Retinal pigment epithelial cell (primary cell): ENCODE measurements at regions not wholly inside any gene's neighbourhood (a gene's known extent, or its start where the extent isn't known, plus 50 kb on each side); places are given as distances from the start of the nearest gene placed in this dataset.

Source experiments
- DNase-seq: peaks from one replicate; pipeline ENCODE4 v3.0.0-alpha.2; 2010; ENCODE audit warnings: low read depth
- H3K4me3 ChIP-seq: 2 replicates; pipeline ENCODE4 v1.5.1; 2011; ENCODE audit warnings: mild to moderate bottlenecking, low read length, control low read depth, moderate library complexity
- TF ChIP-seq, protein P1 (sequence below): conservative IDR thresholded peaks from 2 replicates; pipeline ENCODE4 v1.5.1; 2011; ENCODE audit warnings: low read depth, low read length, control low read depth, inconsistent platforms

DNA sequence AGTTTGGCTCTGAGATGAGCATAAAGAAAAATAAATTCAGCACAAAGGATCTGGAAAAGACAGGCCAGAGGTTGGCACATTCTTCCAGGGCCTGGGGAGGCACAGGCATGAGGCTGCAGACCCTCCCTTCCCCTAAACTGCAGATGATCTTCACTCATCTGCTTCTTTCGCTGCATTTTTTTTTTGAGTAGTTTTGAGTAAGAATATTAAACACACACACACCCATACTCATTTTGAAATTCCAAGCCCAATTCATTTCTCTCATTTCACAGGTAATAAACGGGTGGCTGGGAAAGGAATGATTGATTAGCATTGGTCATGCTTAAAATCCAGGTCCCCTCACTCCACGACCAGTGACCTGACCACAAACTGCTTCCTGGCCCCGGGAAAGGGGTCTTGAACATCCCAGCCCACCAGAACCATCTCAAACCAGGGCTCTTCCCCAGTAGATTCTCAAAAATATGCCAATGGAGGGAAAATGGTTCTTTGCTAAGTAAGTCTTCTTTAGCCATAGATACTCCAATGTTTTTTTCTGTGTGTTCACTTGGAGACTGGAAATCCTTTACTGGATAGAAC lies 219.6 kb downstream of the ANAPC1 start:
- no peak for DNase-seq
- H3K4me3 ChIP-seq: no peak overlapping the region
- TF ChIP-seq, protein P1, sequence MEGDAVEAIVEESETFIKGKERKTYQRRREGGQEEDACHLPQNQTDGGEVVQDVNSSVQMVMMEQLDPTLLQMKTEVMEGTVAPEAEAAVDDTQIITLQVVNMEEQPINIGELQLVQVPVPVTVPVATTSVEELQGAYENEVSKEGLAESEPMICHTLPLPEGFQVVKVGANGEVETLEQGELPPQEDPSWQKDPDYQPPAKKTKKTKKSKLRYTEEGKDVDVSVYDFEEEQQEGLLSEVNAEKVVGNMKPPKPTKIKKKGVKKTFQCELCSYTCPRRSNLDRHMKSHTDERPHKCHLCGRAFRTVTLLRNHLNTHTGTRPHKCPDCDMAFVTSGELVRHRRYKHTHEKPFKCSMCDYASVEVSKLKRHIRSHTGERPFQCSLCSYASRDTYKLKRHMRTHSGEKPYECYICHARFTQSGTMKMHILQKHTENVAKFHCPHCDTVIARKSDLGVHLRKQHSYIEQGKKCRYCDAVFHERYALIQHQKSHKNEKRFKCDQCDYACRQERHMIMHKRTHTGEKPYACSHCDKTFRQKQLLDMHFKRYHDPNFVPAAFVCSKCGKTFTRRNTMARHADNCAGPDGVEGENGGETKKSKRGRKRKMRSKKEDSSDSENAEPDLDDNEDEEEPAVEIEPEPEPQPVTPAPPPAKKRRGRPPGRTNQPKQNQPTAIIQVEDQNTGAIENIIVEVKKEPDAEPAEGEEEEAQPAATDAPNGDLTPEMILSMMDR: no peak

DNA sequence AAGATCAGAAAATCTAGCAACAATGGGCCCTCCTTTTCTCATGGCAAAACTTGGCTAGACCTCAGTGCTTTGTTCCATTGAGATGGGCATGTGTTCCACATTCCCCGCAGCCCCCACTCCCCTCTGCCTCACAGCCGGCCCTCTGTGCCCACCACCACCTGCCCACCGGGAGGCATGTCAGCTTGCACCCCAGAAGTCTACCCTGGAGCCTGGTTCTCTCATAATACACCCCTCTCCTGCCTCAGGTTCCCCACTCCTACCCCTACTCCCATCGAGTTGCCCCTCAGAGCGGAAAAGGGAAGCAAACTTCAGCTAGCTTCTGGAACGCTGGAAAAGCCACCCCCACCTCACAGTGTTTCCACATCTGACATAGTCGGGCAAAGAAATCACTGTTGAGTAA lies 219.0 kb downstream of the ANAPC1 start:
- DNase-seq: no peak
- TF ChIP-seq, protein P1: no peak
- no peak overlapping the region for H3K4me3 ChIP-seq

DNA sequence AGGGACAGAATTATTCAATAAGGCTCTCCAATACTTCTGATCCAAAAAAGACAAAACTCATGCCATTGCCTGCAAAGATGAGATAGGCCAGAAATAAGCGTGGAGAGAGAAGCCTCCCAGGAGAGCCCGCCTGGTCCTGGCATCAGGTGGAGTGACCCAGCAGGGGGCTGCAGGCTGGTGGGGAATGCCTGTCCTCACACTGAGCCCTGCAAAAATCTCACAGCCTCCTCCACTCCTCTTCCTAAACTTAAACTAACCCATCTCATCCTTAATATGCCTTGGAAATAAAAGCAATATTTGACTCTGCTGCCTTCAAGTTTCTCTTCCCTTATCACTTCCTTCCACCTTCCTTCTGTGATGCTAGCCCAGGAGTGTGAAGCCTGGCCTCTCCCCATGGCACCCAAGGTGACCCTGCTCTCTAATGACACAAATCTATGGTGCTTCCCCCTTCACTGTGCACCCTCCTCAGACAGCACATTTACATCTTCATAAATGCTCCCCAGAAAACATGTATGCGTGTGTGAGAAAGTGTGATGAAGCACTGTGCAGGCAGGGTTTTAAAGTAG lies 218.4 kb downstream of the ANAPC1 start:
- TF ChIP-seq, protein P1: no peak
- no peak for DNase-seq
- H3K4me3 ChIP-seq: no peak overlapping the region

DNA sequence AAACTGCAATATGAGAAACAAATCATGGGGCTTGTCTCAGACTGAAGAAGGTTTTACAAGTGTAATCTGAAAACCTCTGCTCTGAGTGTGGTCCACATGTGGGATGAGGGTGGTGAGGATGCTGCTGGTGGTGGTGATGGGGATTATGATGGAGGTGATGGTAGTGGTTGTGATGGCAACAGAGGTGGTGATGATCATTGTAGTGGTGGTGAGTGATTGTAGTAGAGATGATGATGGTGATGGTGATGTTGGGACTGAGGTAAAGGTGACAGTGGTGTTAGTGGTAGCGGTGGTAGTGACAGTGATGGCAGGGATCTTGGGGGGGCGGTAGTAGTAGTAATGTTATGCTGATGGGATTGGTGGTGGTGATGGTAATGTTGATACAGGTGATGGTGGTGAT lies 217.8 kb downstream of the ANAPC1 start:
- H3K4me3 ChIP-seq: no peak overlapping the region
- TF ChIP-seq, protein P1: no peak
- DNase-seq: no peak

DNA sequence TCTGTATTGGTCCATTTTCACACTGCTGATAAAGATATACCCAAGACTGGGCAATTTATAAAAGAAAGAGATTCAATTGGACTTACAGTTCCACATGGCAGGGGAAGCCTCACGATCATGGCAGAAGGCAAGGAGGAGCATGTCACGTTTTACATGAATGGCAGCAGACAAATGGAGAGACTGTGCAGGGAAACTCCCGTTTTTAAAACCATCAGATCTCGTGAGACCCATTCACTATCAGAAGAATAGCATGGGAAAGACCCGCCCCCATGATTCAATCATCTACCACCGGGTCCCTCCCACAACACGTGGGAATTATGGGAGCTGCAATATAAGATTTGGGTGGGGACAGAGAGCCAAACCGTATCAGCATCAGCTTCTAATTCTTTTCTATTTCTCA lies 217.0 kb downstream of the ANAPC1 start:
- no peak for DNase-seq
- TF ChIP-seq, protein P1: no peak
- H3K4me3 ChIP-seq: no peak overlapping the region

DNA sequence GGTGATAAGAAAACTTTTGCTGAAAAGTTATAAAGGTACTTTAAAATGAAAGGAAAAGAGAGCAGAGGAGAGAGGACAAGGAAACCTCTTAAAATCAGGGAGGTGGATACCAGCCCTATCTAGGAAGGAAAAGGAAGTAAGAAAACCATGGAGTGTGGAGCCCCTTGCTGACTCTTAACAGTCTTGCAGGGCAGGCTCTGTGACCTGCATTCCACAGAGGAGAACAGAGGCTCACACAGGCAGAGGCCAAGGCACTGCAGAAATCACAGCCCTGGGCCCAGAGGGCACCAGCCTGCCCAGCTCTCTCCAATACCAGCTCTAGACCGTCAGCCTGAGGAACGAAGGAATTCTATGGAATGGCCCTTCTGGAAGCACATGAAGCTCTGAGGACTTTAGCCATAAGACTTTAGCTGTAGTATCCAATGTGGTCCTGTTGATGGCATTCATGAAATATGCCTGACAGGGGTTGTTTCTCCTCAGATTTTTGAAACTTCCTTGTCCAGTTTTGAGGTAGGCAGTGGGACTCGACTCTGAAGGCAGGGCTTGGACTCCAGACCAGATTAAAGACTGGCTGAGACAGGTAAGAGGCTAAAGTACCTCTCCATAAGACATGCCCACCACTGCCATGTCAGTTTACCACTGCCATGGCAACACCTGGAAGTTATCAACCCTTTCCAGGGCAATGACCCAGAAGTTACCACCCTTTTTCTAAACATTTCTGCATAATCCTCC lies 216.3 kb downstream of the ANAPC1 start:
- DNase-seq: peak; percentile 40
- TF ChIP-seq, protein P1: peak; percentile 57
- no peak overlapping the region for H3K4me3 ChIP-seq

DNA sequence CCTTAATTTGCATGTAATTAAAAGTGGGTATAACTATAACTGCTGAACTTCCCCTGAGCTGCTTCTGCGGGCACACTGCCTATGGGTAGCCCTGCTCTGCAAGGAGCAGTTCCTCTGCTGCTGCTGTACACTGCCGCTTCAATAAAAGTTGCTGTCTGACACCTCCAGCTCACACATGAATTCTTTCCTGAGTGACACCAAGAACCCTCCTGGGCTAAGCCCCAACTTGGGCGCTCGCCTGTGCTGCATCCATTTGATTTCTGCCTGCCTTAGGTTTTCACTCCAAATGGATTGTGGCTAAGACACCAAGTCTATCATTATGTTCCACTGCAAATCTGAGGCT lies 215.7 kb downstream of the ANAPC1 start:
- TF ChIP-seq, protein P1: no peak
- no peak for DNase-seq

More for the DNA sequence above, 215.7 kb downstream of the ANAPC1 start:
- no peak overlapping the region for H3K4me3 ChIP-seq
